HG02885 (cell line): ENCODE measurements at regions not wholly inside any gene's neighbourhood (a gene's known extent, or its start where the extent isn't known, plus 50 kb on each side); places are given as distances from the start of the nearest gene placed in this dataset.

ENCODE experiments used
- ATAC-seq: cut with Tn5 transposase; IDR thresholded peaks from one replicate; pipeline ENCODE4 v1.9.1; 2021; ENCODE audit warnings: mild to moderate bottlenecking; ENCODE audit not compliant: unreplicated experiment, poor library complexity

GRCh38 chr14:61193476-61193875 is 87.7 kb downstream of the TMEM30B start:
- no peak for ATAC-seq

- no peak for ATAC-seq
Observed at GRCh38 chr14:61192989-61193388, 88.1 kb downstream of the TMEM30B start.

GRCh38 chr14:61191733-61192132 is 89.4 kb downstream of the TMEM30B start:
- ATAC-seq: no peak

- ATAC-seq: no peak
Observed at GRCh38 chr14:61190341-61190740, 90.8 kb downstream of the TMEM30B start.

- ATAC-seq: peak; percentile 79
Observed at GRCh38 chr14:61188978-61189808, 91.9 kb downstream of the TMEM30B start.

GRCh38 chr14:61188196-61188595 is 92.9 kb downstream of the TMEM30B start:
- ATAC-seq: no peak

GRCh38 chr14:61187196-61187905 is 93.8 kb downstream of the TMEM30B start:
- ATAC-seq: no peak

GRCh38 chr14:61186341-61187195 is 94.6 kb downstream of the TMEM30B start:
- no peak for ATAC-seq

- ATAC-seq: no peak
Observed at GRCh38 chr14:61185534-61185933, 95.6 kb downstream of the TMEM30B start.

- ATAC-seq: no peak
Observed at GRCh38 chr14:61184112-61184511, 97.0 kb downstream of the TMEM30B start.

GRCh38 chr14:61183196-61183885 is 97.8 kb downstream of the TMEM30B start:
- no peak for ATAC-seq

GRCh38 chr14:61179796-61180398 is 101.2 kb downstream of the TMEM30B start:
- ATAC-seq: no peak

GRCh38 chr14:61179061-61179690 is 102.0 kb downstream of the TMEM30B start:
- ATAC-seq: no peak

GRCh38 chr14:61178226-61179060 is 102.7 kb downstream of the TMEM30B start:
- ATAC-seq: no peak

GRCh38 chr14:61177279-61178225 is 103.6 kb downstream of the TMEM30B start:
- no peak for ATAC-seq

GRCh38 chr14:61176686-61177085 is 104.5 kb downstream of the TMEM30B start:
- ATAC-seq: no peak

- no peak for ATAC-seq
Observed at GRCh38 chr14:61174987-61175386, 106.2 kb downstream of the TMEM30B start.
